A549 (cell line): ENCODE measurements at regions not wholly inside any gene's neighbourhood (a gene's known extent, or its start where the extent isn't known, plus 50 kb on each side); places are given as distances from the start of the nearest gene placed in this dataset.

Experiments
- CBX8 ChIP-seq: fragments of 200-600 bp; sonication (generic); IDR thresholded peaks from 2 replicates; pipeline ENCODE4 v1.6.1; 2016
- CHD2 ChIP-seq: fragments of 150-350 bp; IDR thresholded peaks from 2 replicates; pipeline ENCODE4 v1.6.1; 2014; ENCODE audit warnings: low read length; ENCODE audit not compliant: partially characterized antibody
- CTCF ChIP-seq: fragments of >200 bp; sonication (Bioruptor Twin); formaldehyde crosslinking; IDR thresholded peaks from 3 replicates; pipeline ENCODE4 v1.5.1; 2016
- EP300 ChIP-seq, 2 experiments: fragments of >200 bp; sonication (Bioruptor Twin); formaldehyde crosslinking; IDR thresholded peaks; 2 replicates in 1 of 2; 3 replicates in 1 of 2; pipeline ENCODE4 v1.6.1; 2016 to 2017
- MYC ChIP-seq: IDR thresholded peaks from 2 replicates; pipeline ENCODE4 v1.6.1; 2012; ENCODE audit warnings: mild to moderate bottlenecking, inconsistent platforms, low read length, improper control_type of control experiment, borderline replicate concordance
- POLR2A ChIP-seq: IDR thresholded peaks from 2 replicates; pipeline ENCODE4 v1.6.1; 2012; ENCODE audit warnings: mild to moderate bottlenecking, low read length
- RAD21 ChIP-seq, 2 experiments: fragments of >200 bp in 1 of 2; sonication (Bioruptor Twin) in 1 of 2; formaldehyde crosslinking in 1 of 2; IDR thresholded peaks in 1 of 2; conservative IDR thresholded peaks in 1 of 2; 2 replicates in 1 of 2; 3 replicates in 1 of 2; pipeline ENCODE4 v1.6.1; 2012 to 2018; ENCODE audit warnings: inconsistent platforms in 1 of 2
- RFX5 ChIP-seq: fragments of 450-650 bp; IDR thresholded peaks from 2 replicates; pipeline ENCODE4 v1.7.1; 2014; ENCODE audit warnings: antibody characterized with exemption, mild to moderate bottlenecking, moderate library complexity

- TF ChIP-seq POLR2A (no peak), EP300 (IDR thresholded peaks at IDR 0.05) (no peak), RFX5 (no peak), MYC (no peak), CTCF (no peak), RAD21 (conservative IDR thresholded peaks at IDR 0.05 in 1 of 2, IDR thresholded peaks at IDR 0.05 in 1 of 2) (no peak), CHD2 (no peak), CBX8 (no peak)
These were observed 171.7 kb downstream of the MAT2B start for GRCh38 chr5:163677092-163677491.
